ENCODE measurements at regions not wholly inside any gene's neighbourhood (a gene's known extent, or its start where the extent isn't known, plus 50 kb on each side); places are given as distances from the start of the nearest gene placed in this dataset.
A peak's percentile ranks its signal among the peaks of the same experiment; 100 is the strongest.

- no peak for DNase-seq
- H3K27ac ChIP-seq (ENCODE audit: low read depth, low read length), result no peak overlapping the region
- no peak overlapping the region for H3K27ac Mint-ChIP-seq
- peaks cover 0 to 3% (median 2%) of the 10 kb centered on the region in 4 donors for H3K4me1 Mint-ChIP-seq
- H3K9me3 ChIP-seq (ENCODE audit: control insufficient read depth in 1 of 2, low read length in 2 of 2), result no peaks in the 10 kb centered on the region
- H3K4me1 ChIP-seq (ENCODE audit: insufficient read depth, low read length), result no peaks in the 10 kb centered on the region
- H3K27me3 Mint-ChIP-seq, result peaks cover 3 to 6% of the 10 kb centered on the region in 2 donors
- no peak overlapping the region for H3K4me3 Mint-ChIP-seq
- ChIA-PET CTCF (ENCODE audit: partially characterized antibody) (no interaction called here), POLR2A (ENCODE audit: partially characterized antibody) (no interaction called here)
- H3K9me3 Mint-ChIP-seq, result no peaks in the 10 kb centered on the region
- intact Hi-C loops (cut with micrococcal nuclease), result no loop called here
- H3K36me3 ChIP-seq (ENCODE audit: insufficient read depth, low read length), result no peaks in the 10 kb centered on the region
- no peaks in the 10 kb centered on the region for H3K36me3 Mint-ChIP-seq
- H3K4me3 ChIP-seq (ENCODE audit: low read length in 2 of 2), result no peak overlapping the region
- no peaks in the 10 kb centered on the region for H3K27me3 ChIP-seq (ENCODE audit: insufficient read depth, low read length)
Observed at GRCh38 chr1:182242641-182243040, 148.9 kb downstream of the GLUL start.

- Mint-ChIP-seq H3K4me1 (peaks cover 7 to 15% (median 9%) of the 10 kb centered on the region in 4 donors), H3K4me3 (no peak overlapping the region), H3K9me3 (no peaks in the 10 kb centered on the region), H3K27ac (no peak overlapping the region), H3K27me3 (peaks cover 3 to 6% of the 10 kb centered on the region in 2 donors), H3K36me3 (no peaks in the 10 kb centered on the region)
- DNase-seq, result no peak
- Histone ChIP-seq H3K4me3 (ENCODE audit: low read length in 2 of 2) (no peak overlapping the region), H3K27ac (ENCODE audit: low read depth, low read length) (no peak overlapping the region), H3K27me3 (ENCODE audit: insufficient read depth, low read length) (no peaks in the 10 kb centered on the region), H3K4me1 (ENCODE audit: insufficient read depth, low read length) (peaks cover 16% of the 10 kb centered on the region), H3K9me3 (ENCODE audit: control insufficient read depth in 1 of 2, low read length in 2 of 2) (no peaks in the 10 kb centered on the region), H3K36me3 (ENCODE audit: insufficient read depth, low read length) (no peaks in the 10 kb centered on the region)
- ChIA-PET POLR2A (ENCODE audit: partially characterized antibody) (no interaction called here), CTCF (ENCODE audit: partially characterized antibody) (no interaction called here)
- intact Hi-C loops (cut with micrococcal nuclease), result no loop called here
Observed at GRCh38 chr1:182240085-182240484, 151.5 kb downstream of the GLUL start.

GRCh38 chr1:182238421-182238820 is 153.2 kb downstream of the GLUL start:
- Mint-ChIP-seq H3K36me3 (no peaks in the 10 kb centered on the region), H3K27me3 (peaks cover 2 to 3% of the 10 kb centered on the region in 2 donors), H3K9me3 (no peaks in the 10 kb centered on the region), H3K27ac (no peak overlapping the region), H3K4me1 (peaks cover 7 to 17% (median 9%) of the 10 kb centered on the region in 4 donors), H3K4me3 (no peak overlapping the region)
- ChIA-PET CTCF (ENCODE audit: partially characterized antibody) (interaction anchor here (0.6 kb wide), 1 partner anchor 130 kb away, joined by 3 read pairs; no protein-coding TSS in a partner anchor), POLR2A (ENCODE audit: partially characterized antibody) (no interaction called here)
- intact Hi-C loops (cut with micrococcal nuclease), result no loop called here
- peaks cover 17% of the 10 kb centered on the region for H3K4me1 ChIP-seq (ENCODE audit: insufficient read depth, low read length)
- no peak for DNase-seq
- no peak overlapping the region for H3K27ac ChIP-seq (ENCODE audit: low read depth, low read length)
- no peaks in the 10 kb centered on the region for H3K27me3 ChIP-seq (ENCODE audit: insufficient read depth, low read length)
- H3K9me3 ChIP-seq (ENCODE audit: control insufficient read depth in 1 of 2, low read length in 2 of 2), result no peaks in the 10 kb centered on the region
- H3K4me3 ChIP-seq (ENCODE audit: low read length in 2 of 2), result no peak overlapping the region
- H3K36me3 ChIP-seq (ENCODE audit: insufficient read depth, low read length), result no peaks in the 10 kb centered on the region

- Mint-ChIP-seq H3K4me3 (no peak overlapping the region), H3K9me3 (peaks cover 0 to 2% (median 0%) of the 10 kb centered on the region in 8 donors), H3K27me3 (peaks cover 2 to 3% of the 10 kb centered on the region in 2 donors), H3K4me1 (peaks cover 7 to 17% (median 9%) of the 10 kb centered on the region in 4 donors), H3K27ac (no peak overlapping the region), H3K36me3 (no peaks in the 10 kb centered on the region)
- ChIA-PET POLR2A (ENCODE audit: partially characterized antibody) (no interaction called here), CTCF (ENCODE audit: partially characterized antibody) (no interaction called here)
- Histone ChIP-seq H3K36me3 (ENCODE audit: insufficient read depth, low read length) (no peaks in the 10 kb centered on the region), H3K27me3 (ENCODE audit: insufficient read depth, low read length) (no peaks in the 10 kb centered on the region), H3K9me3 (ENCODE audit: control insufficient read depth in 1 of 2, low read length in 2 of 2) (no peaks in the 10 kb centered on the region), H3K4me3 (ENCODE audit: low read length in 2 of 2) (no peak overlapping the region), H3K27ac (ENCODE audit: low read depth, low read length) (no peak overlapping the region), H3K4me1 (ENCODE audit: insufficient read depth, low read length) (peaks cover 17% of the 10 kb centered on the region)
- no peak for DNase-seq
- intact Hi-C loops (cut with micrococcal nuclease), result no loop called here
Observed at GRCh38 chr1:182237329-182237728, 154.3 kb downstream of the GLUL start.

- intact Hi-C loops (cut with micrococcal nuclease), result no loop called here
- no peaks in the 10 kb centered on the region for H3K9me3 ChIP-seq (ENCODE audit: control insufficient read depth in 1 of 2, low read length in 2 of 2)
- no peak for DNase-seq
- H3K27me3 ChIP-seq (ENCODE audit: insufficient read depth, low read length), result no peaks in the 10 kb centered on the region
- H3K4me1 ChIP-seq (ENCODE audit: insufficient read depth, low read length), result peaks cover 17% of the 10 kb centered on the region
- Mint-ChIP-seq H3K9me3 (peaks cover 0 to 2% (median 0%) of the 10 kb centered on the region in 8 donors), H3K27ac (no peak overlapping the region), H3K36me3 (no peaks in the 10 kb centered on the region), H3K4me1 (peaks cover 7 to 17% (median 9%) of the 10 kb centered on the region in 4 donors), H3K4me3 (no peak overlapping the region), H3K27me3 (peaks cover 0 to 2% of the 10 kb centered on the region in 2 donors)
- H3K36me3 ChIP-seq (ENCODE audit: insufficient read depth, low read length), result no peaks in the 10 kb centered on the region
- ChIA-PET POLR2A (ENCODE audit: partially characterized antibody) (no interaction called here), CTCF (ENCODE audit: partially characterized antibody) (no interaction called here)
- H3K27ac ChIP-seq (ENCODE audit: low read depth, low read length), result no peak overlapping the region
- H3K4me3 ChIP-seq (ENCODE audit: low read length in 2 of 2), result no peak overlapping the region
Observed at GRCh38 chr1:182236651-182237077, 154.9 kb downstream of the GLUL start.

- no peaks in the 10 kb centered on the region for H3K36me3 ChIP-seq (ENCODE audit: insufficient read depth, low read length)
- ChIA-PET CTCF (ENCODE audit: partially characterized antibody) (interaction anchor here (1.5 kb wide), 1 partner anchor 93 kb away, joined by 3 read pairs; no protein-coding TSS in a partner anchor), POLR2A (ENCODE audit: partially characterized antibody) (no interaction called here)
- no peaks in the 10 kb centered on the region for H3K36me3 Mint-ChIP-seq
- peak overlapping the region in 1 of 7 donors; percentile 60 for H3K27ac Mint-ChIP-seq
- intact Hi-C loops (cut with micrococcal nuclease), result no loop called here
- peaks cover 0 to 2% of the 10 kb centered on the region in 2 donors for H3K27me3 Mint-ChIP-seq
- H3K9me3 Mint-ChIP-seq, result peaks cover 0 to 2% (median 0%) of the 10 kb centered on the region in 8 donors
- no peaks in the 10 kb centered on the region for H3K27me3 ChIP-seq (ENCODE audit: insufficient read depth, low read length)
- no peak overlapping the region for H3K4me3 Mint-ChIP-seq
- H3K4me3 ChIP-seq (ENCODE audit: low read length in 2 of 2), result no peak overlapping the region
- no peak overlapping the region for H3K27ac ChIP-seq (ENCODE audit: low read depth, low read length)
- H3K4me1 ChIP-seq (ENCODE audit: insufficient read depth, low read length), result peaks cover 17% of the 10 kb centered on the region
- H3K9me3 ChIP-seq (ENCODE audit: control insufficient read depth in 1 of 2, low read length in 2 of 2), result no peaks in the 10 kb centered on the region
- no peak for DNase-seq
- peaks cover 7 to 17% (median 9%) of the 10 kb centered on the region in 4 donors for H3K4me1 Mint-ChIP-seq
Observed at GRCh38 chr1:182235952-182236650, 155.5 kb downstream of the GLUL start.

GRCh38 chr1:182235604-182235951 is 156.0 kb downstream of the GLUL start:
- H3K9me3 ChIP-seq (ENCODE audit: control insufficient read depth in 1 of 2, low read length in 2 of 2), result no peaks in the 10 kb centered on the region
- no peak overlapping the region for H3K4me3 ChIP-seq (ENCODE audit: low read length in 2 of 2)
- ChIA-PET CTCF (ENCODE audit: partially characterized antibody) (interaction anchor here (1.2 to 1.5 kb wide), 2 partner anchors 9 to 92 kb away, joined by 3 read pairs; no protein-coding TSS in a partner anchor), POLR2A (ENCODE audit: partially characterized antibody) (interaction anchor here (1.6 kb wide), 1 partner anchor 23 kb away, joined by 3 read pairs; no protein-coding TSS in a partner anchor)
- H3K27me3 Mint-ChIP-seq, result peaks cover 0 to 2% of the 10 kb centered on the region in 2 donors
- no peaks in the 10 kb centered on the region for H3K36me3 Mint-ChIP-seq
- peaks cover 7 to 17% (median 9%) of the 10 kb centered on the region in 4 donors for H3K4me1 Mint-ChIP-seq
- no peak for DNase-seq
- no peak overlapping the region for H3K27ac ChIP-seq (ENCODE audit: low read depth, low read length)
- no peaks in the 10 kb centered on the region for H3K27me3 ChIP-seq (ENCODE audit: insufficient read depth, low read length)
- H3K9me3 Mint-ChIP-seq, result peaks cover 0 to 2% (median 0%) of the 10 kb centered on the region in 8 donors
- no peaks in the 10 kb centered on the region for H3K36me3 ChIP-seq (ENCODE audit: insufficient read depth, low read length)
- intact Hi-C loops (cut with micrococcal nuclease), result no loop called here
- no peak overlapping the region for H3K4me3 Mint-ChIP-seq
- peaks cover 17% of the 10 kb centered on the region for H3K4me1 ChIP-seq (ENCODE audit: insufficient read depth, low read length)
- peak overlapping the region in 1 of 7 donors; percentile 60 for H3K27ac Mint-ChIP-seq

Data from CD4-positive, alpha-beta memory T cell (primary cell).